ENCODE measurements at regions not wholly inside any gene's neighbourhood (a gene's known extent, or its start where the extent isn't known, plus 50 kb on each side); places are given as distances from the start of the nearest gene placed in this dataset.
"Not testable (repeated sequence)": the region's sequence is repeated elsewhere in the genome, so short reads cannot be mapped to it uniquely, and the experiment has no call there.

- DNase-seq (ENCODE audit: low spot score), result no peak
These were observed 84.4 kb upstream of the CMKLR1 start for GRCh38 chr12:108423486-108423885.

GRCh38 chr12:108421082-108421481, 82.0 kb upstream of the CMKLR1 start:
- not testable (repeated sequence) for DNase-seq (ENCODE audit: low spot score)

GRCh38 chr12:108420421-108420820, 81.3 kb upstream of the CMKLR1 start:
- DNase-seq (ENCODE audit: low spot score), result not testable (repeated sequence)

GRCh38 chr12:108419949-108420348, 80.8 kb upstream of the CMKLR1 start:
- peak; percentile 7 for DNase-seq (ENCODE audit: low spot score)

- no peak for DNase-seq (ENCODE audit: low spot score)
These were observed 79.2 kb upstream of the CMKLR1 start for GRCh38 chr12:108418164-108418890.

GRCh38 chr12:108414021-108414420, 74.9 kb upstream of the CMKLR1 start:
- DNase-seq (ENCODE audit: low spot score), result no peak

GRCh38 chr12:108410689-108411088, 71.6 kb upstream of the CMKLR1 start:
- DNase-seq (ENCODE audit: low spot score), result no peak

GRCh38 chr12:108409481-108409880, 70.4 kb upstream of the CMKLR1 start:
- no peak for DNase-seq (ENCODE audit: low spot score)

GRCh38 chr12:108403952-108404351, 64.8 kb upstream of the CMKLR1 start:
- no peak for DNase-seq (ENCODE audit: low spot score)

- no peak for DNase-seq (ENCODE audit: low spot score)
These were observed 62.9 kb upstream of the CMKLR1 start for GRCh38 chr12:108401964-108402363.

- DNase-seq (ENCODE audit: low spot score), result no peak
These were observed 61.9 kb upstream of the CMKLR1 start for GRCh38 chr12:108400900-108401480.

- DNase-seq (ENCODE audit: low spot score), result no peak
These were observed 61.4 kb upstream of the CMKLR1 start for GRCh38 chr12:108400481-108400880.

- DNase-seq (ENCODE audit: low spot score), result no peak
These were observed 60.9 kb upstream of the CMKLR1 start for GRCh38 chr12:108400056-108400455.

GRCh38 chr12:108399514-108399913, 60.4 kb upstream of the CMKLR1 start:
- DNase-seq (ENCODE audit: low spot score), result no peak

- DNase-seq (ENCODE audit: low spot score), result no peak
These were observed 55.1 kb upstream of the CMKLR1 start for GRCh38 chr12:108394196-108394595.

- no peak for DNase-seq (ENCODE audit: low spot score)
These were observed 53.2 kb upstream of the CMKLR1 start for GRCh38 chr12:108392284-108392683.

- DNase-seq (ENCODE audit: low spot score), result no peak
These were observed 51.5 kb upstream of the CMKLR1 start for GRCh38 chr12:108390495-108391203.

- no peak for DNase-seq (ENCODE audit: low spot score)
These were observed 50.4 kb upstream of the CMKLR1 start for GRCh38 chr12:108389544-108389943.
